Panc1 (cell line): ENCODE measurements at regions not wholly inside any gene's neighbourhood (a gene's known extent, or its start where the extent isn't known, plus 50 kb on each side); places are given as distances from the start of the nearest gene placed in this dataset.
"Not testable (repeated sequence)": the region's sequence is repeated elsewhere in the genome, so short reads cannot be mapped to it uniquely, and the experiment has no call there.

ENCODE experiments used
- TF ChIP-seq, protein P1 (sequence below): fragments of 450-650 bp; IDR thresholded peaks from 2 replicates; pipeline ENCODE4 v1.5.1; 2017; ENCODE audit warnings: mild to moderate bottlenecking
- TF ChIP-seq, protein P2 (sequence below), 2 experiments: IDR thresholded peaks; 2 replicates each; pipeline ENCODE4 v1.6.1; 2011 to 2012; ENCODE audit warnings: low read depth in 2 of 2, control low read depth in 1 of 2, low read length in 1 of 2, mild to moderate bottlenecking in 1 of 2, moderate library complexity in 1 of 2; ENCODE audit not compliant: insufficient read depth in 1 of 2

GRCh38 chr1:221591250-221591649, 150.6 kb downstream of the DUSP10 start:
- TF ChIP-seq, protein P1, sequence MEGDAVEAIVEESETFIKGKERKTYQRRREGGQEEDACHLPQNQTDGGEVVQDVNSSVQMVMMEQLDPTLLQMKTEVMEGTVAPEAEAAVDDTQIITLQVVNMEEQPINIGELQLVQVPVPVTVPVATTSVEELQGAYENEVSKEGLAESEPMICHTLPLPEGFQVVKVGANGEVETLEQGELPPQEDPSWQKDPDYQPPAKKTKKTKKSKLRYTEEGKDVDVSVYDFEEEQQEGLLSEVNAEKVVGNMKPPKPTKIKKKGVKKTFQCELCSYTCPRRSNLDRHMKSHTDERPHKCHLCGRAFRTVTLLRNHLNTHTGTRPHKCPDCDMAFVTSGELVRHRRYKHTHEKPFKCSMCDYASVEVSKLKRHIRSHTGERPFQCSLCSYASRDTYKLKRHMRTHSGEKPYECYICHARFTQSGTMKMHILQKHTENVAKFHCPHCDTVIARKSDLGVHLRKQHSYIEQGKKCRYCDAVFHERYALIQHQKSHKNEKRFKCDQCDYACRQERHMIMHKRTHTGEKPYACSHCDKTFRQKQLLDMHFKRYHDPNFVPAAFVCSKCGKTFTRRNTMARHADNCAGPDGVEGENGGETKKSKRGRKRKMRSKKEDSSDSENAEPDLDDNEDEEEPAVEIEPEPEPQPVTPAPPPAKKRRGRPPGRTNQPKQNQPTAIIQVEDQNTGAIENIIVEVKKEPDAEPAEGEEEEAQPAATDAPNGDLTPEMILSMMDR = not testable (repeated sequence)
- TF ChIP-seq, protein P2, sequence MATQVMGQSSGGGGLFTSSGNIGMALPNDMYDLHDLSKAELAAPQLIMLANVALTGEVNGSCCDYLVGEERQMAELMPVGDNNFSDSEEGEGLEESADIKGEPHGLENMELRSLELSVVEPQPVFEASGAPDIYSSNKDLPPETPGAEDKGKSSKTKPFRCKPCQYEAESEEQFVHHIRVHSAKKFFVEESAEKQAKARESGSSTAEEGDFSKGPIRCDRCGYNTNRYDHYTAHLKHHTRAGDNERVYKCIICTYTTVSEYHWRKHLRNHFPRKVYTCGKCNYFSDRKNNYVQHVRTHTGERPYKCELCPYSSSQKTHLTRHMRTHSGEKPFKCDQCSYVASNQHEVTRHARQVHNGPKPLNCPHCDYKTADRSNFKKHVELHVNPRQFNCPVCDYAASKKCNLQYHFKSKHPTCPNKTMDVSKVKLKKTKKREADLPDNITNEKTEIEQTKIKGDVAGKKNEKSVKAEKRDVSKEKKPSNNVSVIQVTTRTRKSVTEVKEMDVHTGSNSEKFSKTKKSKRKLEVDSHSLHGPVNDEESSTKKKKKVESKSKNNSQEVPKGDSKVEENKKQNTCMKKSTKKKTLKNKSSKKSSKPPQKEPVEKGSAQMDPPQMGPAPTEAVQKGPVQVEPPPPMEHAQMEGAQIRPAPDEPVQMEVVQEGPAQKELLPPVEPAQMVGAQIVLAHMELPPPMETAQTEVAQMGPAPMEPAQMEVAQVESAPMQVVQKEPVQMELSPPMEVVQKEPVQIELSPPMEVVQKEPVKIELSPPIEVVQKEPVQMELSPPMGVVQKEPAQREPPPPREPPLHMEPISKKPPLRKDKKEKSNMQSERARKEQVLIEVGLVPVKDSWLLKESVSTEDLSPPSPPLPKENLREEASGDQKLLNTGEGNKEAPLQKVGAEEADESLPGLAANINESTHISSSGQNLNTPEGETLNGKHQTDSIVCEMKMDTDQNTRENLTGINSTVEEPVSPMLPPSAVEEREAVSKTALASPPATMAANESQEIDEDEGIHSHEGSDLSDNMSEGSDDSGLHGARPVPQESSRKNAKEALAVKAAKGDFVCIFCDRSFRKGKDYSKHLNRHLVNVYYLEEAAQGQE (IDR thresholded peaks at IDR 0.05; ENCODE audit: insufficient read depth in 1 of 2, low read depth in 2 of 2, low read length in 1 of 2) = not testable (repeated sequence)
